OCI-LY3 (cell line): ENCODE measurements at regions not wholly inside any gene's neighbourhood (a gene's known extent, or its start where the extent isn't known, plus 50 kb on each side); places are given as distances from the start of the nearest gene placed in this dataset.

ENCODE experiments used
- H2AFZ ChIP-seq: fragments of 200-600, 300-600 bp; shearing (Covaris generic); 2 replicates; pipeline ENCODE4 v1.6.0; 2014; ENCODE audit warnings: antibody characterized with exemption, low read depth, low read length
- H3K27ac ChIP-seq: fragments of 200-600, 300-600 bp; sonication (generic); 2 replicates; pipeline ENCODE4 v1.5.1; 2014; ENCODE audit warnings: mild to moderate bottlenecking, low read length, moderate library complexity, mixed read lengths
- H3K27me3 ChIP-seq: fragments of 200-600, 300-600 bp; sonication (generic); 2 replicates; pipeline ENCODE4 v1.6.1; 2014; ENCODE audit warnings: low read depth, low read length, mixed read lengths
- H3K36me3 ChIP-seq: fragments of 200-600, 300-600 bp; sonication (generic); replicated peaks from 2 replicates; pipeline ENCODE3; 2014; ENCODE audit warnings: low read depth, low read length, mixed read lengths
- H3K4me1 ChIP-seq: fragments of 300-600, 200-600 bp; sonication (generic); 2 replicates; pipeline ENCODE4 v1.6.1; 2014; ENCODE audit warnings: low read length, mixed read lengths
- H3K4me2 ChIP-seq: fragments of 200-600, 300-600 bp; sonication (generic); 2 replicates; pipeline ENCODE4 v1.6.1; 2014; ENCODE audit warnings: low read length, mixed read lengths
- H3K4me3 ChIP-seq: fragments of 300-600, 200-600 bp; sonication (generic); 2 replicates; pipeline ENCODE4 v1.5.1; 2014; ENCODE audit warnings: antibody characterized with exemption, mild to moderate bottlenecking, low read length, moderate library complexity
- H3K79me2 ChIP-seq: fragments of 300-600, 200-600 bp; shearing (Covaris generic); 2 replicates; pipeline ENCODE4 v1.6.1; 2014; ENCODE audit warnings: mild to moderate bottlenecking, low read length, mixed read lengths
- H3K9ac ChIP-seq: fragments of 300-600, 200-600 bp; shearing (Covaris generic); 2 replicates; pipeline ENCODE4 v1.6.0; 2014; ENCODE audit warnings: mild to moderate bottlenecking, low read length, moderate library complexity
- H3K9me3 ChIP-seq: fragments of 200-600, 300-600 bp; shearing (Covaris generic); 2 replicates; pipeline ENCODE4 v1.6.1; 2014; ENCODE audit warnings: low read length, mixed read lengths; ENCODE audit not compliant: insufficient read depth
- H4K20me1 ChIP-seq: fragments of 200-600, 300-600 bp; sonication (generic); 2 replicates; pipeline ENCODE4 v1.6.1; 2016; ENCODE audit warnings: low read length, mixed read lengths; ENCODE audit not compliant: insufficient read depth
- EZH2phosphoT487 ChIP-seq: fragments of 200-600 bp; shearing (Covaris generic); IDR thresholded peaks from 2 replicates; pipeline ENCODE4 v1.6.1; 2018; ENCODE audit warnings: antibody characterized with exemption, mixed run types, low read depth
- TF ChIP-seq, protein P1 (sequence below): fragments of 200-600, 300-600 bp; sonication (generic); IDR thresholded peaks from 2 replicates; pipeline ENCODE4 v1.5.1; 2014; ENCODE audit warnings: antibody characterized with exemption, low read length, low read depth

DNA sequence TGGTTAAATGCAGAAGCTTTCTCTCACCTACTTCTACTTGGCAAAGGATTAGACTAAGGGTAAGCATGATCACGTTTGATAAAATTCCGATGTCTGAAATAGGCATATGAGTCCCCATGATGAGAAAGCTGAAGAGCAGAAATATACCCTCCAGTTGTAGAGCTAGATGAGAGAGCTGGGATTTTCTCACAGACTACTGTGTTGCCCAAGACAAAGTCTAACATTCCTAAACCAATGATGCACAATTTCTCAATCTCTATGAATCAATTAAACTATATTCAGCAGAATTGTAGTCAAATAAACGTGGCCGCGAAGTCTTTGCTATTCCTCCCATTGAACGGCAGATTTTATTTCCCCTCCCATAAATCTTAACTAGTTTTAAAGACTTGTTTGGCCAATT lies 699.2 kb downstream of the KCNT2 start:
- no peaks in the 10 kb centered on the region for H3K9me3 ChIP-seq
- peaks cover 4% of the 10 kb centered on the region for H3K4me1 ChIP-seq
- no peak overlapping the region for H3K27ac ChIP-seq
- no peak overlapping the region for H3K4me3 ChIP-seq
- no peaks in the 10 kb centered on the region for H3K27me3 ChIP-seq
- H3K36me3 ChIP-seq: no peaks in the 10 kb centered on the region
- H3K4me2 ChIP-seq: no peak overlapping the region
- TF ChIP-seq, protein P1, sequence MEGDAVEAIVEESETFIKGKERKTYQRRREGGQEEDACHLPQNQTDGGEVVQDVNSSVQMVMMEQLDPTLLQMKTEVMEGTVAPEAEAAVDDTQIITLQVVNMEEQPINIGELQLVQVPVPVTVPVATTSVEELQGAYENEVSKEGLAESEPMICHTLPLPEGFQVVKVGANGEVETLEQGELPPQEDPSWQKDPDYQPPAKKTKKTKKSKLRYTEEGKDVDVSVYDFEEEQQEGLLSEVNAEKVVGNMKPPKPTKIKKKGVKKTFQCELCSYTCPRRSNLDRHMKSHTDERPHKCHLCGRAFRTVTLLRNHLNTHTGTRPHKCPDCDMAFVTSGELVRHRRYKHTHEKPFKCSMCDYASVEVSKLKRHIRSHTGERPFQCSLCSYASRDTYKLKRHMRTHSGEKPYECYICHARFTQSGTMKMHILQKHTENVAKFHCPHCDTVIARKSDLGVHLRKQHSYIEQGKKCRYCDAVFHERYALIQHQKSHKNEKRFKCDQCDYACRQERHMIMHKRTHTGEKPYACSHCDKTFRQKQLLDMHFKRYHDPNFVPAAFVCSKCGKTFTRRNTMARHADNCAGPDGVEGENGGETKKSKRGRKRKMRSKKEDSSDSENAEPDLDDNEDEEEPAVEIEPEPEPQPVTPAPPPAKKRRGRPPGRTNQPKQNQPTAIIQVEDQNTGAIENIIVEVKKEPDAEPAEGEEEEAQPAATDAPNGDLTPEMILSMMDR: no peak
- TF ChIP-seq EZH2phosphoT487: no peak
- H3K79me2 ChIP-seq: no peaks in the 10 kb centered on the region
- no peak overlapping the region for H2AFZ ChIP-seq
- H4K20me1 ChIP-seq: no peaks in the 10 kb centered on the region
- no peak overlapping the region for H3K9ac ChIP-seq

DNA sequence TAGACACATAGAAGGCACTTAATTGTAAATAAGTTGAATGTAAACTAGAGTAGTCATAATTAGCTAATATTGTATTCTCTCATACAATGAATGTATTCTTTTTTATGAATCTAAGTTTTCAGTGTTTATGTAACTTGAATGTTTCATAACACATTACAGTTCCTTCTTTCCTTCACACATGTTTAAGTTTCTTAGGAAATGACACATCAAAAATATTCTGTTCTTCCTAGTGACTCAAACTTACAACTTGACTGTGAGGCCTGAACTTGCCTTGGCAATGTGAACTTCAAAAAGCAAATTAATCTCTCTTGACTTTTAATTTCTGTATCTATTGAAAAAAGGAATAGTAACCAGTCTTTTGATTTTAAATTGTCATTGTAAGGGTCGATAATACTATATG lies 700.1 kb downstream of the KCNT2 start:
- Histone ChIP-seq H3K4me1 (peaks cover 4% of the 10 kb centered on the region), H4K20me1 (no peaks in the 10 kb centered on the region), H3K4me3 (no peak overlapping the region), H2AFZ (no peak overlapping the region), H3K27ac (no peak overlapping the region), H3K27me3 (no peaks in the 10 kb centered on the region), H3K79me2 (no peaks in the 10 kb centered on the region), H3K9ac (no peak overlapping the region), H3K9me3 (no peaks in the 10 kb centered on the region), H3K36me3 (no peaks in the 10 kb centered on the region), H3K4me2 (no peak overlapping the region)
- TF ChIP-seq, protein P1: no peak
- TF ChIP-seq EZH2phosphoT487: no peak

DNA sequence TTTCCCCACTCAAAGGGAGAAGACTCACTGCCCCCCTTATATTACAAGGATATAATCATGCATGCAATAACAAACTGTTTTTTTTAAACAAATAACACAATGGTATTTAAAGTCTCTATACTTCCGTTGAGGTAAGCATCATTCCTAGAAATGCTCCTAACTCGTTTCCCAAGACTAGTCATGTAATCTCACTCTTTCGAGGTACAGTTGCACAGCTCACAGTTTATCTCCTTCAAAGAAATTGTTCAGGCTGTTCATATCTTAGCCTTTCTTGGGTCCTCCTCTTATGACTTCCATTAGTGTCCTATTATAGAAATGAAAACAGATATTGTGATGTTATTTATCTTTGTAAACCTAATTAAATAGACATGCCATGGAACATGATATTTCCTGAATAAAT lies 705.0 kb downstream of the KCNT2 start:
- Histone ChIP-seq H3K9ac (no peak overlapping the region), H3K36me3 (peaks cover 5% of the 10 kb centered on the region)

DNA sequence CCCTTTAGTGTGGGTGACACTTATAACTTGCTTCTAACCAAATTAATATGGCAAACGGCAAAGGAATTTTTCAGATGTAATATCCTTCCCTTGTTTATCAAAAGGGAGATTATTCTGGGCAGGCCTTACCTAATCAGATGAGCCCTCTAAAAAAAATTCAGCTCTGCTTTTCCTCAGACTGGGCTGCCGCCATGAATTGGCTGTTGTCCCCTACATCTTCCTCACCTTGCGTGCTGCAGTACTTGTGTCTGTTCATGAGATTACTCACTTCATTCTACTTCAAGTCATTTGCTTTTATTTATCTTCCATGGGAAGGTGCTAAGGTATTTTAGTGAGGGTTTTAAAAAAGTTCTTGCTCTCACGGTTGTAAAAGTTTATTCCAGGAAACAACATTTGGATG lies 705.5 kb downstream of the KCNT2 start:
- TF ChIP-seq, protein P1: no peak
- TF ChIP-seq EZH2phosphoT487: no peak
- Histone ChIP-seq H3K4me1 (peaks cover 22% of the 10 kb centered on the region), H3K36me3 (peaks cover 5% of the 10 kb centered on the region), H3K27me3 (no peaks in the 10 kb centered on the region), H4K20me1 (no peaks in the 10 kb centered on the region), H2AFZ (no peak overlapping the region), H3K4me2 (no peak overlapping the region), H3K9me3 (no peaks in the 10 kb centered on the region), H3K4me3 (no peak overlapping the region), H3K27ac (no peak overlapping the region), H3K9ac (no peak overlapping the region), H3K79me2 (no peaks in the 10 kb centered on the region)

More for the DNA sequence above, 705.0 kb downstream of the KCNT2 start:
- TF ChIP-seq EZH2phosphoT487: no peak
- TF ChIP-seq, protein P1: no peak
- Histone ChIP-seq H3K27ac (no peak overlapping the region), H2AFZ (no peak overlapping the region), H3K4me3 (no peak overlapping the region), H3K4me1 (peaks cover 22% of the 10 kb centered on the region), H3K27me3 (no peaks in the 10 kb centered on the region), H3K9me3 (no peaks in the 10 kb centered on the region), H3K4me2 (no peak overlapping the region), H3K79me2 (no peaks in the 10 kb centered on the region), H4K20me1 (no peaks in the 10 kb centered on the region)
